GM21529 (cell line): ENCODE measurements at regions not wholly inside any gene's neighbourhood (a gene's known extent, or its start where the extent isn't known, plus 50 kb on each side); places are given as distances from the start of the nearest gene placed in this dataset.

Source experiments
- ATAC-seq: cut with Tn5 transposase; IDR thresholded peaks from one replicate; pipeline ENCODE4 v1.9.1; 2021; ENCODE audit not compliant: unreplicated experiment

GRCh38 chr13:104855581-104855980 is 1679.9 kb downstream of the EFNB2 start:
- no peak for ATAC-seq

- no peak for ATAC-seq
Observed at GRCh38 chr13:104854698-104855097, 1680.8 kb downstream of the EFNB2 start.

GRCh38 chr13:104854007-104854406 is 1681.5 kb downstream of the EFNB2 start:
- ATAC-seq = no peak

GRCh38 chr13:104847922-104848321 is 1687.5 kb downstream of the EFNB2 start:
- ATAC-seq = no peak

- ATAC-seq = no peak
Observed at GRCh38 chr13:104843401-104843800, 1692.1 kb downstream of the EFNB2 start.

GRCh38 chr13:104841110-104841509 is 1694.4 kb downstream of the EFNB2 start:
- no peak for ATAC-seq

GRCh38 chr13:104837756-104838155 is 1697.7 kb downstream of the EFNB2 start:
- no peak for ATAC-seq

GRCh38 chr13:104833221-104833620 is 1702.2 kb downstream of the EFNB2 start:
- ATAC-seq = no peak

GRCh38 chr13:104832231-104832630 is 1703.2 kb downstream of the EFNB2 start:
- ATAC-seq = no peak

- ATAC-seq = no peak
Observed at GRCh38 chr13:104831831-104832230, 1703.6 kb downstream of the EFNB2 start.

GRCh38 chr13:104823709-104824108 is 1711.8 kb downstream of the EFNB2 start:
- no peak for ATAC-seq

- no peak for ATAC-seq
Observed at GRCh38 chr13:104823071-104823470, 1712.4 kb downstream of the EFNB2 start.

- no peak for ATAC-seq
Observed at GRCh38 chr13:104817271-104817670, 1718.2 kb downstream of the EFNB2 start.

GRCh38 chr13:104816726-104817125 is 1718.7 kb downstream of the EFNB2 start:
- ATAC-seq = no peak

GRCh38 chr13:104810242-104810641 is 1725.2 kb downstream of the EFNB2 start:
- no peak for ATAC-seq

GRCh38 chr13:104809483-104809882 is 1726.0 kb downstream of the EFNB2 start:
- ATAC-seq = no peak

- no peak for ATAC-seq
Observed at GRCh38 chr13:104805346-104805745, 1730.1 kb downstream of the EFNB2 start.

- no peak for ATAC-seq
Observed at GRCh38 chr13:104799152-104799551, 1732.9 kb upstream of the SLC10A2 start.

GRCh38 chr13:104798486-104798885 is 1732.3 kb upstream of the SLC10A2 start:
- ATAC-seq = no peak

- ATAC-seq = no peak
Observed at GRCh38 chr13:104796581-104796980, 1730.4 kb upstream of the SLC10A2 start.

GRCh38 chr13:104785952-104786351 is 1719.7 kb upstream of the SLC10A2 start:
- no peak for ATAC-seq

GRCh38 chr13:104784891-104785290 is 1718.7 kb upstream of the SLC10A2 start:
- no peak for ATAC-seq

- no peak for ATAC-seq
Observed at GRCh38 chr13:104782741-104783140, 1716.5 kb upstream of the SLC10A2 start.
